GM23248 (cell line): ENCODE measurements at regions not wholly inside any gene's neighbourhood (a gene's known extent, or its start where the extent isn't known, plus 50 kb on each side); places are given as distances from the start of the nearest gene placed in this dataset.

ENCODE experiments used
- EZH2 ChIP-seq: fragments of 200-600 bp; sonication (generic); IDR thresholded peaks from 2 replicates; pipeline ENCODE4 v1.6.1; 2018; ENCODE audit warnings: antibody characterized with exemption, mild to moderate bottlenecking; ENCODE audit not compliant: insufficient read depth, poor library complexity, severe bottlenecking
- EZH2phosphoT487 ChIP-seq: fragments of 200-600 bp; sonication (generic); IDR thresholded peaks from 2 replicates; pipeline ENCODE4 v1.6.1; 2018; ENCODE audit warnings: antibody characterized with exemption, moderate library complexity, mild to moderate bottlenecking, low read depth; ENCODE audit not compliant: insufficient read depth

DNA sequence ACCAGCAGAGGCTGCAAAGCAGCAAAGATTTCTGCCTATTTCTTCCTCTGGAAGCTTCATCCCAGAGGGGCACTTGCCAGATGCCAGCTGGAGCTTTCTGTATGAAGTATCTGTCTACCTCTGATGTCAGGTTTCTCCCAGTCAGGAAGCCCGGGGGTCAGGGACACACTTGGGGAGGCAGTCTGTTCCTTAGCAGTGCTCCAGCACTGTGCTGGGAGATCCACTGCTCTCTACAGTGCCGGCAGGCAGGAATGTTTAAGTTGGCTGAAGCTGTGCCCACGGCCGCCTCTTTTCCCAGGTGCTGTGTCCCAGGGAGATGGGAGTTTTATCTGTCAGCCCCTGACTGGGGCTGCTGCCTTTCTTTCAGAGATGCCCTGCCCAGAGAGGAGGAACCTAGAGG lies 631.1 kb upstream of the HTR1E start:
- TF ChIP-seq EZH2phosphoT487: no peak
- no peak for TF ChIP-seq EZH2
